GM19035 (cell line): ENCODE measurements at regions not wholly inside any gene's neighbourhood (a gene's known extent, or its start where the extent isn't known, plus 50 kb on each side); places are given as distances from the start of the nearest gene placed in this dataset.
A peak's percentile ranks its signal among the peaks of the same experiment; 100 is the strongest.
"Not testable (repeated sequence)": the region's sequence is repeated elsewhere in the genome, so short reads cannot be mapped to it uniquely, and the experiment has no call there.

Experiments used
- ATAC-seq: cut with Tn5 transposase; IDR thresholded peaks from one replicate; pipeline ENCODE4 v1.9.1; 2021; ENCODE audit not compliant: unreplicated experiment

- not testable (repeated sequence) for ATAC-seq
These were observed 1372.6 kb downstream of the FOXD4L5 start for GRCh38 chr9:63912451-63912850.

DNA sequence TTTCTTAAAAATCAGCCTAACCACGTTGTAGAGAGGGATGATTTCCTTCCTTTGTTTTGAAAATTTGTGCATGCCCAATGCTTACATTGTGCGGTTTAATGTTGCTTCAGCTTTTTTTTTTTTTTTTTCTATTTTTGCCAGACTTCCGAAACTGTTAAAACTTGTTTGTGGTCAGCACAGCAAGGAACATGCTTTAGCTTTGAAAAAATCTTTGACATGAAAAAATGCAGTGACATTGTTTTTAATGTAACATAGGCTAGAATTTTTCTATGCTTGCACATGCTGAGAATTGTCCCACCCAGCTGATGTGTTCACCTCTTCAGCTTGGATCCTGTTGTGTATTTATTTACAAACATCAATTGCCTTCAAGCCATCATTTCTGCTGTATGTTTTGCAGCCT lies 1375.9 kb downstream of the FOXD4L5 start:
- not testable (repeated sequence) for ATAC-seq

- ATAC-seq: not testable (repeated sequence)
These were observed 1385.3 kb downstream of the FOXD4L5 start for GRCh38 chr9:63899637-63900190.

DNA sequence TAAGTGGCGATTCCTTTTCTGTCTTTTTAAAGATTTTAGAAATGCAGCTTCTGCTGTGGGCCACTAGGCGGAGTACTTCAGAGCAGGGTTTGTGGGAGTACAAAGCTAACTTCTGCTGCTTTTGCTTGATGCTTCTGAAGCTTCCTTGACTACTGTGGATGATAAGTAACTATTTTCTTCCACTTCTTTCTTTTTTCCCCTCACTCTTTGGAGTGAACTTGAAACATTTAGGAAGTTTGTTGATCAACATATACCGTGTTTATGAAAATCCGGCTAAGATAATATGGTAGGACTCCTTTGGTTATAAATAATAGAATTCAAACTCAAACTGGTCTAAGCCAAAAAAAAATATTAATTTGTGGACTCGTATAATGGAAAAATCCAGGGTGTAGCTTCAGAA lies 1403.6 kb downstream of the FOXD4L5 start:
- ATAC-seq: not testable (repeated sequence)

- ATAC-seq: not testable (repeated sequence)
These were observed 1408.6 kb downstream of the FOXD4L5 start for GRCh38 chr9:63876380-63876779.

DNA sequence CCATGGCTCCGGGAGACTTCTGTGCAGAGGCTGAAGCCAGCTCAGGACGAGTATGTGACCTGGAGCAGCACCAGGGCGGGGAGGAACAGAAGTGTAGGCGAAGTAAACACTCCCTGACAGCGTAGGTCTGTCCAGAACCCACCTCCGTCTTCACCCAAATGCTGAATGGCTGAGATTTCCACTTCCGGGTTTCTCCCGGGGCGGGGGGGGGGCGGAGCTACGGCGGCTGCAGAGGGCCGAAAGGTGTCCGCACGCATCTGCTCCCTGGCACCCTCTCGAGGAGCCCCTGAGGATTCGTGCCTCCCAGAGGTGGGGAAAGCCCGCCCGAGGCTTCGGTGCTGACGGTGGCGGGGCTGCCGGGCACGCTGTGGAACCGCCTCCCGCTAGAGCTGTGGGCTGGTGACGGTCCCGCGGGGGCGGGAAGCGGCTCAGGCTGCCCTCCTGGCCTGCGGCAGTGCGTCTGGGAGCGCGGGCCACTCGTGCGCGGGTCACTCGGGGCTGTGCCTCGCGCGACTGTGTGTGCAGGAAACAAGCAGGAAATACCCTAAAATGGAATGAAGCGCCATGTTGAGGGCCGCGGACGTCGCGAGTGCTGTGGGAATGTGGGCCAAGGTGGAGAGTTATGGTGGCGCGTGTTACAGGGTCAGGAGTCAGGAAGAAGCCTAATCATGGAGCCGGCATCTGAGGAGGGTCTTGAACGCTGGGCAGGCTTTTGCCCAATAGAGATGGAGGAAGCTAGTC lies 1425.4 kb downstream of the FOXD4L5 start:
- ATAC-seq: no peak

DNA sequence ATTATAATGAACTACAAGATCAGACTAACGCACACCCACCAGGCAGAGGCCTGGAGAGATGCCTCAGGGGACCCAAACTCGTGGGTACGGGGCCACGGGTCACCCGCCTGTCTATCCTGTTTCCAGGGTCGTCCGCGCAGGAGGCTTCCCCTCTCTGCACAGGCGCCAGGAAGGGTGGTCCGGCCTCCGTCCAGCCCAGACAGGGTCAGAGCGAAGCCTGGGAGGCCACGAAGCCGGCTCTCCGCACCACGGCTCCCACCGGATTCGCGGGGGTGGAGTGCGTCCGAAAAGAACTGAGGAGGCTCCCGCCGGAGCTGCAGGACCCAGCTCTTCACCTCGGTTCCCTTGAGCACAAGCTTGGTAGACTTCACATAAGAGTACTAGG lies 1425.9 kb downstream of the FOXD4L5 start:
- ATAC-seq: not testable (repeated sequence)

- not testable (repeated sequence) for ATAC-seq
These were observed 1431.8 kb downstream of the FOXD4L5 start for GRCh38 chr9:63853140-63853751.

- ATAC-seq: not testable (repeated sequence)
These were observed 1460.2 kb downstream of the FOXD4L5 start for GRCh38 chr9:63824804-63825203.

DNA sequence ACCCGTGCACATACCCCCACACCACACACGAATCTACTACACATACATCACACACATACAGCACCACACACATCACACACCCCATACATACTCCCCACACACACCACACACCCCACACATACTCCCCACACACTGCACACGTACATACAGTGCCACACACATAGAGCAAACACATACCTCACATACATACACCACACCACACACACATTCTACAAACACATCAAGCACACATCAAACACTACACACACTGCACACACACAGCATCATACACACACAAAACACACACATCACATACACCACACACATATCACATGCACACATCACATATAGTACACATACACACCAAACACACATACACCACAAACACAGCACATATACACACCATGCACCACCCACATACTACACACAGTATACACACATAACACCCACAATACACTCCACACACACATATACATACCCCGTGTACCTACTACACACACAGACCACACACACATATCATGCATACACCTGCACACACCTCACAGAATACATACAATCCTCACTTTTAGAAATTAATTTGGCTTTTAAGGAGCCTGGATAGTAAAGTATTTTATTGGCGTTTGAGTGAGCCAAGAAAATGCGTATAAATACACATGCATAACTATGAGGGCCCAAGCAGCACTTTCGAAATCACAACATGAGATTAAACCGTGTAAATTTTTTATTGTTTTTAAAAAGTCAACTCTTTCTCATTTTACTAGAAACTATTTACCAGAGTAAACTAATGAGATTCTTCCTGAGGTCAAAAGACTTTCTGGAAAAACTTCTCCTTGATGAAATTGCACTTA lies 1461.4 kb downstream of the FOXD4L5 start:
- ATAC-seq: not testable (repeated sequence)

DNA sequence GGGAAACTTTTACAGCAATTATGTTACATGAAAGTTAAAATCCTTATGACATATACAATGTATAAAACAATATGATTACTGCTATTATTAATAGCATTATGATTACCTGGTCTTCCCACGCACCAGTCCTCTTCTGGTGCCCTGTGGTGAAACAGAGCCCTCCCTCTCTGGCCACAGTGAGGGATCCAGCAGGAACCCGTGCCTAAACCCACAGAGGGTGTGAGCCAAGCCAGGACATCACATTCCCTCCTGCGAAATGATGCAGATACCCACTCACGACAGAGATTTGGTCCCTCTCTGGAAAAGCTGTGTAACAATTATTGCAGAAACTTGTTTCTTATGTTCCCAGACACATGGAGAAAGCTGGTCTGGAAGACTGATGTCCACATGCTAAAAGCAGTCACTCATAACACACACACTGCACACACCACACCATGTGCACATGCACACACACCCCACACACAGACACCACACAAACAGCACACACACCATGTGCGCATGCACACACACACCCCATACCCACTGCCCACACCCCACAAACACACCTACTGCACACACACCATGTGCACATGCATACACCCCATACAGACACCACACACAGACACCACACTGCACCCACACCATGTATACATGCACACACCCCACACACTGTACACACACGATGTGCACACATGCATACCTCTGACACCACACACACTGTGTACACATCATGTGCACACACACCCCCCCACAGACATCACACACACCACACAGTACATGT lies 1462.2 kb downstream of the FOXD4L5 start:
- not testable (repeated sequence) for ATAC-seq

DNA sequence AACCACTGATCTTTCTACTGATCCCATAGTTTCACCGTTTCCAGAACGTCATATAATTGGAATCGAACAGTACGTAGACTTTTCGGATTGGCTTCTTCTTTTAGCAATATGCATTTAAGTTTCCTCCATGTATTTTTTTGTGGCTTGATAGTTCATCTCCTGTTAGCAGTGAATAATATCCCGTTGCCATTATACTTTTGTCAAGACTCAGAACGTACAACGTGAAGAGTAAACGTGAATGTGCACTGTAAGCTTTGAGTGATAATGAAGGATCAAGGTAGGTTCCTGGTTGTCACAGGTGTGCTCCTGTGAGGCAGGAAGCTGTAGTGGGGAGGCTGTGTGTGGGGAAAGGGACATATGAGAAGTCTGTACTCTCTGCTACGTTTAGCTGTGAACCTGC lies 1463.7 kb downstream of the FOXD4L5 start:
- not testable (repeated sequence) for ATAC-seq

GRCh38 chr9:63820882-63821281 lies 1464.1 kb downstream of the FOXD4L5 start:
- not testable (repeated sequence) for ATAC-seq

DNA sequence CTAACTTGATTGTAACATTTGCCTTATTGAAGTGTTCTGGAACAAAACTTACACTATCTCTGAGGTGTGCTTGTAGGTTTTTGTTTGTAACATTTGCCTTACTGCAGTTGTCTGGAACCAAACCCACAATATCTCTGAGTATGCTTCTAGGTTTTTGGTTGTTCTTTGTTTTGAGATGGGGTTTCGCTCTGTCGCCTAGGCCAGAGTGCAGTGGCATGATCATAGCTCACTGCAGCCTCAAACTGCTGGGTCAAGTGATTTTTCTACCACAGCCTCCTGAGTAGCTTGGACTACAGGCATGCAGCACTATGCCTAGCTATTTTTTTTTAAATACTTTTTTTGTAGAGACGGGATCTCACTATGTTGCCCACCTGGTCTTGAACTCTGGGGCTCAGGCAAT lies 1464.6 kb downstream of the FOXD4L5 start:
- ATAC-seq: not testable (repeated sequence)

DNA sequence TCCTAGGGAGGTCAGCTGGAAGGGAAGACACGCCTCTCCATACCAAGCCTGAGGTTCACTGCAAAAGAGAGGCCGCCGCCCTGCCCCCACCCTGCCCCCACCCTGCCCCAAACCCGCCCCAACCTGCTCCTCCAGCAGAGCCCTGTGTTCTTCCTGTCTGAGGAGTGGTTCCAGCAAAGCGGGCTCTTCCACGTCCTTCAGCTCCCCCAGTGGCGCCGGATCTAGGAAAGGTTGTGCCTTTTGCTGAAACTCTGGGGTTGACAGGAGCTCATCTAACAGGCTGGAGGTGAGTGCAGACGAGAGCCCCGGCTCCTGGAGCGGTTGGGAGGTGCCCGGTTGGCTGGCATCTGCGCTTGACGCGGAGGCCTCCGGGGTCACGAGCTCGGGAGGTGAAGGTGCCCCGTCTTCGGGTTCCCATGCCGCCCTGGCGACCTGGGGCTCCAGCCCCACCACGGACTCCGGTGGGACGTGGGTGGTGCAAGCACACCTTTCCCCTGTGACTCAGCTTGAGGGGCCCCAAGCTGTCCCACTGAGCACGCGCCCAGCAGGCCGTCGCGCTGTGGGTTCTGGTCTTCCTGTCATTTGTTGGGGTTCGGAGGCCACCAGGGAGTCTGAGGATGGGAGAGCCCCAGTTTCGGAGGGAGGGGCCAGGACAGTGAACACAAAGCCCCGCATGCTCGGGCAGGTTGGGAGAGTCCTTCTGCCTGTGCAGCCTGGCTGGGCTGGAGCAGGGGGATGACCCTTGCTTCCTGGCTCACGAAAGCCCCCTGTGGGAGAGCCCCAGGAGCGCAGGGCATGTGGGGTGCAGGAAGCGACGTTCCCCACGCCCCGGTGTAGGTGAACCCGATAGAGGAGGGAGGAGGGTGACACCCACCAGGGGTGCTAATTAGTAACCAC lies 1467.1 kb downstream of the FOXD4L5 start:
- peak; percentile 64 for ATAC-seq

GRCh38 chr9:63816751-63817621 lies 1468.0 kb downstream of the FOXD4L5 start:
- peak; percentile 70 for ATAC-seq

DNA sequence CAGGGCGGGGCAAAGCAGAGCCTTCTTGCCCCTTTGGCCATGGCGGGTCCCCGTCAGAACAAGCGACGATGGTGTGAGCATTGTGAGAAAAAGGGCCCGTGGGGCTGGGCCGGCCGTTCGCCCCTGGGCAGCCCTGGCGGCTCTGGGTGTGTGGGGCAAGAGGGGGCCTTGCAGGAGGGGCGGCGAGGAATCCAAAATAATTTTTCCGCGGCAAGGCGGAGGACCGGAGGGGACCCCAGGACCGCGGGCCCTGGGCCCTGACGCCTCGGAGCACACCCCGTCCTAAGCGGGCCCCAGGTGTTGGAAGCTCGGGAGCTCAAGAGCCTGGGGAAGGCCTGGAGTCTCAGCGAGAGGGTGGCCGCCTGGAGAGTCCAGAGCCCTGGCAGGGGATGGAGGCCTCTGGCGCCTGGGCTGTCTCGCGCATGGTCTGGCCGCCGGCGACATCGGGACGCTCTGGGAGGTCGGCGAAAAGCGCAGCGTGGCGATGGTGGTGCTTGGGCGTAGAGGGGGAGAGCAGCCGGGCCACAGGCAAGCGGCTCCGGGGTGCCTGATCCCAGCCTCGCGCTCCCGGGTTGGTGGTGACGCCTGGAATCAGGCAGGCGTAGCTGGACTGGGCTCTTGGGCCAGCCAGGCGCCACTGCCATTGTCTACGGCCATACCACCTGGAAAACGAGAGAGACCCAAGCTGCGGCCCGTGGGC lies 1469.9 kb downstream of the FOXD4L5 start:
- ATAC-seq: not testable (repeated sequence)
